Gastroesophageal sphincter (tissue), 4 donors: ENCODE measurements at regions not wholly inside any gene's neighbourhood (a gene's known extent, or its start where the extent isn't known, plus 50 kb on each side); places are given as distances from the start of the nearest gene placed in this dataset.

Experiments
- ATAC-seq: fragments of 150-250 bp; one replicate; pipeline ENCODE4 v1.9.1; 2016; ENCODE audit warnings: mild to moderate bottlenecking, moderate library complexity
- H3K27ac ChIP-seq, 4 donors: fragments of 200-600 bp; sonication (generic) in 3 of 4; 1 replicate in 3 of 4; 2 replicates in 1 of 4; pipeline ENCODE4 v1.5.1; 2016 to 2019
- H3K27me3 ChIP-seq: fragments of 200-600 bp; sonication (generic); one replicate; pipeline ENCODE4 v1.5.1; 2019
- H3K36me3 ChIP-seq, 2 donors: fragments of 200-600 bp; sonication (generic); one replicate each; pipeline ENCODE4 v1.5.1; 2019; ENCODE audit warnings: control low read depth in 1 of 2
- H3K4me1 ChIP-seq, 3 donors: fragments of 200-600 bp; sonication (generic); 1 replicate in 2 of 3; 2 replicates in 1 of 3; pipeline ENCODE4 v1.5.1; 2016 to 2019; ENCODE audit warnings: control low read depth in 2 of 3
- H3K4me3 ChIP-seq, 2 donors: fragments of 200-600 bp; sonication (generic); one replicate each; pipeline ENCODE4 v1.5.1; 2019; ENCODE audit warnings: mild to moderate bottlenecking in 1 of 2, moderate library complexity in 1 of 2
- H3K9me3 ChIP-seq, 3 donors: fragments of 200-600 bp; sonication (generic); one replicate each; pipeline ENCODE4 v1.5.1; 2017 to 2019; ENCODE audit warnings: control low read depth in 2 of 3
- CTCF ChIP-seq, 4 experiments: fragments of 200-600 bp in 2 of 4; fragments of 450-650 bp in 2 of 4; sonication (generic) in 1 of 4; IDR thresholded peaks; one replicate each; pipeline ENCODE4 v1.5.1; 2017 to 2019; ENCODE audit warnings: antibody characterized with exemption in 4 of 4, mild to moderate bottlenecking in 2 of 4, moderate library complexity in 2 of 4
- EP300 ChIP-seq: sonication (generic); formaldehyde crosslinking; IDR thresholded peaks from one replicate; pipeline ENCODE4 v1.6.1; 2017; ENCODE audit warnings: antibody characterized with exemption, mild to moderate bottlenecking
- POLR2A ChIP-seq, 2 donors: fragments of 450-650 bp; IDR thresholded peaks; one replicate each; pipeline ENCODE4 v1.6.1; 2017; ENCODE audit warnings: antibody characterized with exemption in 2 of 2, mild to moderate bottlenecking in 2 of 2, moderate library complexity in 1 of 2
- POLR2AphosphoS5 ChIP-seq: sonication (generic); formaldehyde crosslinking; IDR thresholded peaks from one replicate; pipeline ENCODE4 v1.6.1; 2017; ENCODE audit warnings: antibody characterized with exemption
- WGBS, 2 donors: methylation state at CpG; one replicate each; pipeline ENCODE4 v1.1.5; 2018; ENCODE audit warnings: low coverage in 1 of 2; 5-methylcytosine and 5-hydroxymethylcytosine counted together

GRCh38 chr15:88403351-88403791, 63.8 kb downstream of the MRPL46 start:
- H3K4me3 ChIP-seq, result no peak overlapping the region
- H3K27me3 ChIP-seq, result peaks cover 21% of the 10 kb centered on the region
- TF ChIP-seq EP300, result no peak
- TF ChIP-seq POLR2A (IDR thresholded peaks at IDR 0.05), result no peak
- TF ChIP-seq POLR2AphosphoS5, result no peak
- no peak for TF ChIP-seq CTCF (IDR thresholded peaks at IDR 0.05)
- no peak for ATAC-seq
- peaks cover 0 to 6% (median 0%) of the 10 kb centered on the region in 3 donors for H3K4me1 ChIP-seq
- 28 to 62% methylated on average over 2 to 5 of the region's 9 CpGs for WGBS, 2 donors
- H3K27ac ChIP-seq, result no peak overlapping the region
- no peaks in the 10 kb centered on the region for H3K9me3 ChIP-seq
- no peaks in the 10 kb centered on the region for H3K36me3 ChIP-seq

- peaks cover 21% of the 10 kb centered on the region for H3K27me3 ChIP-seq
- no peak overlapping the region for H3K4me3 ChIP-seq
- ATAC-seq, result no peak
- WGBS, 2 donors, result 41 to 42% methylated on average over 3 to 8 of the region's 10 CpGs
- no peaks in the 10 kb centered on the region for H3K36me3 ChIP-seq
- peaks cover 0 to 6% (median 0%) of the 10 kb centered on the region in 3 donors for H3K4me1 ChIP-seq
- H3K9me3 ChIP-seq, result no peaks in the 10 kb centered on the region
- H3K27ac ChIP-seq, result no peak overlapping the region
- TF ChIP-seq CTCF (IDR thresholded peaks at IDR 0.05), result no peak
- TF ChIP-seq POLR2A (IDR thresholded peaks at IDR 0.05), result no peak
Observed at GRCh38 chr15:88401996-88402656, 65.1 kb downstream of the MRPL46 start.

- 0 to 7% methylated on average over 4 to 9 of the region's 13 CpGs for WGBS, 2 donors
- Histone ChIP-seq H3K4me3 (no peak overlapping the region), H3K36me3 (no peaks in the 10 kb centered on the region), H3K4me1 (peaks cover 0 to 6% (median 0%) of the 10 kb centered on the region in 3 donors), H3K27me3 (peaks cover 26% of the 10 kb centered on the region), H3K9me3 (no peaks in the 10 kb centered on the region), H3K27ac (no peak overlapping the region)
- no peak for TF ChIP-seq POLR2A (IDR thresholded peaks at IDR 0.05)
- TF ChIP-seq EP300, result no peak
- ATAC-seq, result no peak
Observed at GRCh38 chr15:88401251-88401995, 65.8 kb downstream of the MRPL46 start.

GRCh38 chr15:88400591-88401250, 66.5 kb downstream of the MRPL46 start:
- TF ChIP-seq CTCF (IDR thresholded peaks at IDR 0.05) (no peak), EP300 (no peak), POLR2A (IDR thresholded peaks at IDR 0.05) (no peak), POLR2AphosphoS5 (no peak)
- Histone ChIP-seq H3K4me3 (no peak overlapping the region), H3K36me3 (no peaks in the 10 kb centered on the region), H3K27ac (no peak overlapping the region), H3K27me3 (peaks cover 24% of the 10 kb centered on the region), H3K9me3 (no peaks in the 10 kb centered on the region), H3K4me1 (peaks cover 0 to 6% (median 0%) of the 10 kb centered on the region in 3 donors)
- WGBS, 2 donors, result 62 to 75% methylated on average over 4 to 6 of the region's 6 CpGs
- no peak for ATAC-seq

- no peak overlapping the region for H3K27ac ChIP-seq
- WGBS, 2 donors, result 81 to 100% methylated on average over 1 to 3 of the region's 5 CpGs
- no peak for ATAC-seq
Observed at GRCh38 chr15:88400084-88400483, 67.1 kb downstream of the MRPL46 start.

More at GRCh38 chr15:88400084-88400483, 67.1 kb downstream of the MRPL46 start:
- no peak overlapping the region for H3K4me3 ChIP-seq
- peaks cover 0 to 6% (median 0%) of the 10 kb centered on the region in 3 donors for H3K4me1 ChIP-seq
- no peaks in the 10 kb centered on the region for H3K9me3 ChIP-seq
- H3K27me3 ChIP-seq, result peaks cover 19% of the 10 kb centered on the region
- TF ChIP-seq CTCF (IDR thresholded peaks at IDR 0.05) (no peak), POLR2AphosphoS5 (no peak), POLR2A (IDR thresholded peaks at IDR 0.05) (no peak), EP300 (no peak)
- H3K36me3 ChIP-seq, result no peaks in the 10 kb centered on the region
